ENCODE measurements at regions not wholly inside any gene's neighbourhood (a gene's known extent, or its start where the extent isn't known, plus 50 kb on each side); places are given as distances from the start of the nearest gene placed in this dataset.

- Histone ChIP-seq H3K9ac (no peak overlapping the region), H3K9me2 (ENCODE audit: insufficient read depth) (no peaks in the 10 kb centered on the region), H4K20me1 (ENCODE audit: insufficient read depth) (no peaks in the 10 kb centered on the region), H3K27me3 (replicated peaks; ENCODE audit: insufficient read depth) (no peaks in the 10 kb centered on the region), H3K27ac (no peak overlapping the region), H3K4me1 (ENCODE audit: insufficient read depth) (peaks cover 7% of the 10 kb centered on the region), H3K9me3 (ENCODE audit: low read depth) (no peaks in the 10 kb centered on the region), H3K79me2 (ENCODE audit: insufficient read depth) (no peaks in the 10 kb centered on the region), H3F3A (ENCODE audit: insufficient read depth) (no peaks in the 10 kb centered on the region), H3K4me2 (ENCODE audit: unreplicated experiment) (no peak overlapping the region), H3K4me3 (no peak overlapping the region), H3K36me3 (ENCODE audit: low read depth) (no peaks in the 10 kb centered on the region), H2AFZ (no peak overlapping the region)
- TF ChIP-seq EZH2 (IDR thresholded peaks at IDR 0.05; ENCODE audit: insufficient read depth, poor library complexity, severe bottlenecking) (no peak), EZH2phosphoT487 (IDR thresholded peaks at IDR 0.05; ENCODE audit: insufficient read depth, low read depth) (no peak)
- no peak for DNase-seq
- 100% methylated on average over 1 of the region's 1 CpG for WGBS, 2 experiments (ENCODE audit: low coverage in 1 of 2, low lambda C conversion rate in 2 of 2, missing lambda C conversion rate in 2 of 2)
- in situ Hi-C loops (cut with MboI) = no loop called here
Measured at GRCh38 chr2:180759631-180760030, 220.8 kb upstream of the UBE2E3 start.

- Histone ChIP-seq H3K4me2 (ENCODE audit: unreplicated experiment) (no peak overlapping the region), H3K27me3 (replicated peaks; ENCODE audit: insufficient read depth) (no peaks in the 10 kb centered on the region), H3K9me2 (ENCODE audit: insufficient read depth) (no peaks in the 10 kb centered on the region), H3K4me1 (ENCODE audit: insufficient read depth) (peaks cover 9% of the 10 kb centered on the region), H3K79me2 (ENCODE audit: insufficient read depth) (no peaks in the 10 kb centered on the region), H3F3A (ENCODE audit: insufficient read depth) (no peaks in the 10 kb centered on the region), H2AFZ (0 out of 2 replicates have a peak overlapping the region, but pooled peaks have one; percentile 4), H3K27ac (no peak overlapping the region), H3K9ac (no peak overlapping the region), H4K20me1 (ENCODE audit: insufficient read depth) (no peaks in the 10 kb centered on the region), H3K4me3 (no peak overlapping the region), H3K36me3 (ENCODE audit: low read depth) (no peaks in the 10 kb centered on the region), H3K9me3 (ENCODE audit: low read depth) (no peaks in the 10 kb centered on the region)
- WGBS, 2 experiments (ENCODE audit: low coverage in 1 of 2, low lambda C conversion rate in 2 of 2, missing lambda C conversion rate in 2 of 2) = 96 to 97% methylated on average over 5 of the region's 5 CpGs
- DNase-seq = peak; percentile 65
- in situ Hi-C loops (cut with MboI) = no loop called here
- TF ChIP-seq EZH2 (IDR thresholded peaks at IDR 0.05; ENCODE audit: insufficient read depth, poor library complexity, severe bottlenecking) (no peak), EZH2phosphoT487 (IDR thresholded peaks at IDR 0.05; ENCODE audit: insufficient read depth, low read depth) (no peak)
Measured at GRCh38 chr2:180753809-180754761, 226.3 kb upstream of the UBE2E3 start.

- no peak overlapping the region for H3K4me2 ChIP-seq (ENCODE audit: unreplicated experiment)
- H2AFZ ChIP-seq = no peak overlapping the region
- DNase-seq = no peak
- H3K4me1 ChIP-seq (ENCODE audit: insufficient read depth) = peaks cover 9% of the 10 kb centered on the region
- H4K20me1 ChIP-seq (ENCODE audit: insufficient read depth) = no peaks in the 10 kb centered on the region
- no peaks in the 10 kb centered on the region for H3F3A ChIP-seq (ENCODE audit: insufficient read depth)
- H3K27ac ChIP-seq = no peak overlapping the region
- no peaks in the 10 kb centered on the region for H3K9me3 ChIP-seq (ENCODE audit: low read depth)
- H3K79me2 ChIP-seq (ENCODE audit: insufficient read depth) = no peaks in the 10 kb centered on the region
- H3K36me3 ChIP-seq (ENCODE audit: low read depth) = no peaks in the 10 kb centered on the region
- H3K4me3 ChIP-seq = no peak overlapping the region
- in situ Hi-C loops (cut with MboI) = no loop called here
- H3K9me2 ChIP-seq (ENCODE audit: insufficient read depth) = no peaks in the 10 kb centered on the region
- 95 to 97% methylated on average over 4 of the region's 4 CpGs for WGBS, 2 experiments (ENCODE audit: low coverage in 1 of 2, low lambda C conversion rate in 2 of 2, missing lambda C conversion rate in 2 of 2)
- TF ChIP-seq EZH2phosphoT487 (IDR thresholded peaks at IDR 0.05; ENCODE audit: insufficient read depth, low read depth) (no peak), EZH2 (IDR thresholded peaks at IDR 0.05; ENCODE audit: insufficient read depth, poor library complexity, severe bottlenecking) (no peak)
- H3K27me3 ChIP-seq (replicated peaks; ENCODE audit: insufficient read depth) = no peaks in the 10 kb centered on the region
- no peak overlapping the region for H3K9ac ChIP-seq
Measured at GRCh38 chr2:180751306-180751920, 229.0 kb upstream of the UBE2E3 start.

- Histone ChIP-seq H3F3A (ENCODE audit: insufficient read depth) (no peaks in the 10 kb centered on the region), H3K4me1 (ENCODE audit: insufficient read depth) (peaks cover 5% of the 10 kb centered on the region; the same call in 1 of the 2 replicates), H3K9ac (no peak overlapping the region), H3K4me3 (no peak overlapping the region), H2AFZ (no peak overlapping the region), H3K27ac (no peak overlapping the region), H3K79me2 (ENCODE audit: insufficient read depth) (no peaks in the 10 kb centered on the region), H3K4me2 (ENCODE audit: unreplicated experiment) (no peak overlapping the region), H3K27me3 (replicated peaks; ENCODE audit: insufficient read depth) (no peaks in the 10 kb centered on the region), H3K36me3 (ENCODE audit: low read depth) (no peaks in the 10 kb centered on the region), H3K9me3 (ENCODE audit: low read depth) (no peaks in the 10 kb centered on the region), H3K9me2 (ENCODE audit: insufficient read depth) (no peaks in the 10 kb centered on the region; the same call in 1 of the 2 replicates), H4K20me1 (ENCODE audit: insufficient read depth) (no peaks in the 10 kb centered on the region)
- no peak for TF ChIP-seq EZH2 (IDR thresholded peaks at IDR 0.05; ENCODE audit: insufficient read depth, poor library complexity, severe bottlenecking)
- TF ChIP-seq EZH2phosphoT487 (IDR thresholded peaks at IDR 0.05; ENCODE audit: insufficient read depth, low read depth) = no peak
- in situ Hi-C loops (cut with MboI) = no loop called here
- no peak for DNase-seq
- 73 to 85% methylated on average over 3 of the region's 3 CpGs for WGBS, 2 experiments (ENCODE audit: low coverage in 1 of 2, low lambda C conversion rate in 2 of 2, missing lambda C conversion rate in 2 of 2)
Measured at GRCh38 chr2:180747728-180748127, 232.7 kb upstream of the UBE2E3 start.
